ENCODE measurements at regions not wholly inside any gene's neighbourhood (a gene's known extent, or its start where the extent isn't known, plus 50 kb on each side); places are given as distances from the start of the nearest gene placed in this dataset.

- no peak for DNase-seq (ENCODE audit: low read depth in 2 of 3, low spot score in 2 of 3)
These were observed 56.3 kb upstream of the BRD7 start for GRCh38 chr16:50425044-50425443.

GRCh38 chr16:50422926-50423325 is 54.1 kb upstream of the BRD7 start:
- no peak for DNase-seq (ENCODE audit: low read depth in 2 of 3, low spot score in 2 of 3)

- DNase-seq (ENCODE audit: low read depth in 2 of 3, low spot score in 2 of 3): no peak
These were observed 50.3 kb upstream of the BRD7 start for GRCh38 chr16:50419116-50419515.

All from hematopoietic multipotent progenitor cell (in vitro differentiated cells).